ENCODE measurements at regions not wholly inside any gene's neighbourhood (a gene's known extent, or its start where the extent isn't known, plus 50 kb on each side); places are given as distances from the start of the nearest gene placed in this dataset.

GRCh38 chr15:70556151-70556741 is 207.1 kb downstream of the UACA start:
- no peak for DNase-seq (ENCODE audit: low read depth in 2 of 2)

GRCh38 chr15:70555713-70556112 is 207.6 kb downstream of the UACA start:
- no peak for DNase-seq (ENCODE audit: low read depth in 2 of 2)

DNA sequence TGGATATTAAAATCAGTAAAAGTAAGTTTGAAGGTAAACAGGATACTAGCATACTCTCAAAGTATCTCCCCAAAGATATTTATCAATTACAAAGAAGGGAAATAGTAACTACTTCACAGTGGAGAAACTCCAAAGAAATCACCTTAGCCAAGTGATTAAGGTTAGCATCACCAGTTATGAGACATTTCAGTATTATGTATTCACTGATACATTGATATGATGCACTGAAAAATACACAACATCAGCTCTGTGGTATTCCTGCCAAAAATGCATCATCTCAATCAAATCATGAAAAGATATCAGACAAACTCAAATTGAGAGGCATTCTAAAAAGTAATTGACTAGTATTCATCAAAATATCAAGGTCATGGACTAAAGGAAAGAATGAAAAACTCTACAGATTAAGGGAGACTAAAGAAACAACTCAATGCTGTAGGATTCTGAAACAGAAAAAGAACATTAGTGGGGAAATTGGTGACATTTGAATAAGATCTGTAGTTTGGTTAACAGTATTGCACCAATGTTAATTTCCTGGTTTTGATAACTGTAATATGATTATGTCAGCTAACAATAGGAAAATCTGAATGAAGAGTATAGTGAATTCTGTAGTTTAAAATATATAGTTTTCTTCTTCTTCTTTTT is 215.4 kb downstream of the UACA start:
- DNase-seq (ENCODE audit: low read depth in 2 of 2), result no peak

- DNase-seq (ENCODE audit: low read depth in 2 of 2), result no peak
These were observed 217.8 kb downstream of the UACA start for GRCh38 chr15:70545526-70545925.

- no peak for DNase-seq (ENCODE audit: low read depth in 2 of 2)
These were observed 221.8 kb downstream of the UACA start for GRCh38 chr15:70541511-70541910.

- DNase-seq (ENCODE audit: low read depth in 2 of 2), result no peak
These were observed 223.3 kb downstream of the UACA start for GRCh38 chr15:70539912-70540530.

GRCh38 chr15:70539409-70539808 is 223.9 kb downstream of the UACA start:
- no peak for DNase-seq (ENCODE audit: low read depth in 2 of 2)

DNA sequence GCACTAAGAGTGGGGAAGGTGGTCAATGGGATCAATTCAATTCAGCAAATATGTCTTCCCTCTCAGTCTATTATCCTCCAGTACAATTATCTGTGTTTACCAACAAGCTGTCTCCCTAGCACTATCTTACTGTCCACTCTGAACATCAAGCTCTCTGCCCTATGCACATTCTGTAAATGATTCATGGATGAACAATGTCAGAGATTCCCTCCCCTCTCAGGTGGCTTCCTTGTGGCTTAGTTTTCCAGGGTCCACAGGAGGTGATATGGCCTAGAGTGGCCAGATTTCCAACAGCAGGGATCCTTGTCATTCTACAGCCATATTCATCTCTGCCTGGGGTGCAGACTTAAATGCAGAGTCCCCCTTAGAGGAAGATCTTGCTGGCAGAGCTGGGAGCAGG is 225.1 kb downstream of the UACA start:
- DNase-seq (ENCODE audit: low read depth in 2 of 2), result no peak

GRCh38 chr15:70535955-70536338 is 227.4 kb downstream of the UACA start:
- no peak for DNase-seq (ENCODE audit: low read depth in 2 of 2)

- peak in 1 of 2 experiments; percentile 35 for DNase-seq (ENCODE audit: low read depth in 2 of 2)
These were observed 228.0 kb downstream of the UACA start for GRCh38 chr15:70535071-70535954.

DNA sequence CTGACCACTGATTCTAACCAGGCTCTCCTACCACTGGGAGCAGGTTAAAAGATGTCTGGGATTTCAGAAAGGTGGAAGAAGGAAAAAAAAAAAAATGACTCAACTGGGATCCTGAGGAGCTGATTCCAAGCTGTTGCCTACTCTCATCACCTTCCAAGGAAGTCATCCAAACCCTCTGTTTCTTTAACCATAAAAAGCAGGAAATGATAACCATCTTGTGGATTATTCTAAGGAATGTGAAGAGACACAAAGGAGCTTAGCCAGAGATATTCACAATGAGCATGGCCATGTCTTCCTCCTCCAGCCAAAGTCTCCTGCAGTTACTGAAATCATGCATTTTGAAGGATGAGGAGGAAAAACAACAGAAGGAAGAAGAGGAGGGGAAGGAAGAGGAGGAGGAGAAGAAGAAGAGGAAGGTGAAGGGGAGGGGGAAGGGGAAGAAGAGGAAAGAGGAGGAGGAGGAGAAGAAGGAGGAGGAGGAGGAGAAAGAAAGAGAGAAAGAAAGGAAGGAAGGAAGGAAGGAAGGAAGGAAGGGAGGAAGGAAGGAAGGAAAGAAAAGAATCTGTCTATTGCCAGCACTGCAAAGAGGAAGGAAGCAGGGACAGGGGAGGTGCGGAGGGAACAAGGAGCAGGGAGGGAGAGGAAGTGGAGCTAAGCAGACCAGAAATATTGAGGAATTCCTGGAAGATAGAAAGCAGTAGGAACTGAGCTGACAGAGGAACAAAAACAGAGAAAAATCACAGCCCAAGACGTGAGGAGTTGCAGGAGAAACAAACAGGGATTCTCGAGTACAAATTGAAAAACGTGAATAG is 229.2 kb downstream of the UACA start:
- DNase-seq (ENCODE audit: low read depth in 2 of 2), result no peak

- no peak for DNase-seq (ENCODE audit: low read depth in 2 of 2)
These were observed 230.7 kb downstream of the UACA start for GRCh38 chr15:70532531-70533186.

- DNase-seq (ENCODE audit: low read depth in 2 of 2), result no peak
These were observed 231.8 kb downstream of the UACA start for GRCh38 chr15:70531576-70531975.

DNA sequence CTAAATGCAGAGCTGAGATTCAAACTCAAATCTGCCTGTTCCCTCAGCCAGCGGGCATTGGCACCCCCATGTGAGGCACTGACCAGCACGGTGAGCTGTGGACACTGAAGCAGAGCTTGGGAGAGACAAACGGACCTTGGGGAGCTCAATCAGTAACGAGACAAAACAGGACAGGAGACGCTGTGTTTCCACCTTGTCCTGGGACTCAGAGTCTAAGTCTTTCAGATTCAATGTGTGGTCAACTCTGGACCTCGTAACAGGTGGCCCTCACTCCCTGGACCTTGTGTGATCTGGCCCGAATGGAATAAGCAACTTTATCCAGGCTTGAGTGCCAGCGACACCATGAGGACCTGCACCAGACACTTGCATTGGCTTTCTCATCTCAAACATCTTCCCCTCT is 232.5 kb downstream of the UACA start:
- no peak for DNase-seq (ENCODE audit: low read depth in 2 of 2)

DNA sequence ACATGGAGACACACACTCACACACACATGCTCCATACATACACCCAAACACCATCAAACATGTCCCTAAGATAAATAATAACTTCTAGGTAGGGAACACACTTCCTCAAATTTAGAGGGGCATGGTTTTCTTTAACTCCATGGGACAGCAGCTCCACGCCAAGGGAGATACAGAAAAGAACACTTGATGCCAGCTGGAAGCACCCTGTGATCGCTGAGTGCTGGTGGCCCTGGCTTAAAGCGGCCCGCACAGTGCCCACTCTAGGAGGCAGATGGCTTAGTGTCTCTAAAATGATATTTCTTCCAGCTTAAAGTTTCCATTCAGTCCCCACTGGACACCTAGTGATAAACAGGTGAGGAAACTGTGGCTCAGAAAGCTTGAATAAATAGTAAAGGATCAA is 232.9 kb downstream of the UACA start:
- DNase-seq (ENCODE audit: low read depth in 2 of 2), result no peak

DNA sequence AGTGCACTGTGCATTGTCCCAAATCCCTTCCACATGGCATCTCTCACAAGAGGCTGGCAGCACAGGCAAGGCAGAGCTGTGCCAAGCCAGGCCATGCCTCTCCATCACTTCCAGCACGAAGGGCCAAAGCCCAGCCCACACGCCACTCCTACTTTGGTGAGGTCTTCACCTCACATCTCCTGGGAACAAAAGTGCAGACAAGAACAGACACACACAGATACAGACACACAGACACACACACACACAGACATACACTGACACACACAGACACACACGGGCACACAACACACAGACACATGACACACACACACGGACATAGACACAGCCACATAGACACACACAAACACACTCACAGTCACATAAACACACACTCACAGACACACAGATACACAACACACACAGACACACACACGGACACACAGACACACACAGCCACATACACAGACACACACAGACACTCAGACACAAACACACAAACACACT is 233.3 kb downstream of the UACA start:
- no peak for DNase-seq (ENCODE audit: low read depth in 2 of 2)

DNA sequence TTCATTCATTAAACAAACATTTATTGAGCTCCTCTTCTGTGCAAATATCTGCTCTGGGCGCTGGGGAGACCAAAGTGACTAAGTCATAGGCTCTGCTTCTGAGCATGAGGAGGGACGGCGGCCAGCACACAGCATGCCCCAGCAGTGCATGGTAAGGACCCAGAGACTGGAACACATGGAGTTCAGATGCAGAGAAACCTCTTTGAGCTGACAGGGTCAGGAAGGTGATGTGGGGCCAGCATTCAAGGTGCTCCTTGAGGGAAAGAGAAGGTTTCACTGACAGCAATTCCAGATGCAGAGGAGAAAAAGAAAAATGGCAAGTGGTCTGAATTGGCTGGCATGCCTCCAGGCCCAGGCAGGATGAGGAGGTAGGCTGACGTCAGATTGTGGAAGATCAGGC is 234.5 kb downstream of the UACA start:
- no peak for DNase-seq (ENCODE audit: low read depth in 2 of 2)

- DNase-seq (ENCODE audit: low read depth in 2 of 2), result peak in 1 of 2 experiments; percentile 35
These were observed 235.1 kb downstream of the UACA start for GRCh38 chr15:70528270-70528706.

DNA sequence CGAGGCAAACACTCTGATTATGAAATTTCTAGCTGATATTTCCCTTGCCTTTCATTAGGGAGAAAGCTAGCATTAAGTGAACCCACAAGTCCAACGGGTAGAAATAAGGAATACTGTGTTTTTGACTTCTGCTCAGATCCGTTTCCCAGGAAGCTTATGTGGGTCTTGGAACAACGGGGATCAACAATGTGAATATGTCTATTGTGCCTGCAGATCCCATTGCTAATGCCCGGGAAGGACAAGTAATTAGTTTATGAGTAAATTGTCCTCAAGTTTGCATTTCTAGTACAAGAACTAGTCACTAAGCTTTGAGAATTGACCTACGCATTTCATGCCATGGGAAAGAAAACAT is 236.4 kb downstream of the UACA start:
- DNase-seq (ENCODE audit: low read depth in 2 of 2), result no peak

DNA sequence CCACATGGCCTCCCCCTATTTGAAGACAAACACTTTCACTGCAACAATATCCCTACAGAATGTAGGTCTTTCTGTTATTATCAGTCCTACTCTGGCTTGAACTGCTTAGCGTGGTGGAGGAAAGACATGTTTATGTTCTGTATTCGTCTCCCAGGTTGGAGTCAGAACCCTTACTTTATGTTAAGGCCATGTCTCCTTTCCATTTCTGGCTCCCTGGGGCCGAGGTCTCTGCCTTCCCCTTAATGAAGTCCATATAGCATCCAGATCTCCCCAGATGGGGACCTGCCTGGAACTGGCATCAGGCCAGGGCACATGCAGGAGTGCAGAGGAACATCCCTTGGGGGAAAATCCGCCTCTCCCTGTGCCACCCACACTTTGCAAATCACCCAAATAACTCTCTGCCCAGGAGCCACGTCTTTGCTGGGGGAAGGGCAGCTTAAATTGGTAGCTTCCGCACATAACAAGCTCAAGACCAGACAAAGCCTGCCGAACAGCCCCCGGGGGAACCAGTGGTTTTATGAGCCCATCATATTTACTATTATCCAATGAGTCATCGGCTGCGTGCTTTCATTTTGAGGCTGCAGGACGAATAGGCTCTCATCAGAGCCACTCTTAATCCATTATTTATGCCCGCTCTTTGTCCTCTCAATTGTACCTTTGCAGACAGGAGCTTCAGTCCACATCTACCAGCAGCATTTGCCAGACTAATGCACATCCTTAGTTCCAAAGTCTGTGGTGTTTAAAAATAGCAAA is 237.0 kb downstream of the UACA start:
- DNase-seq (ENCODE audit: low read depth in 2 of 2), result no peak

All from stimulated activated CD4-positive, alpha-beta T cell treated with anti-CD3 and anti-CD28 coated beads, Interleukin-12 subunit alpha, Interleukin-12 subunit beta, amount 100 ng/mL, for 24 hours (primary cell).